GM23248 (cell line): ENCODE measurements at regions not wholly inside any gene's neighbourhood (a gene's known extent, or its start where the extent isn't known, plus 50 kb on each side); places are given as distances from the start of the nearest gene placed in this dataset.

Experiments used
- DNase-seq: peaks from one replicate; pipeline ENCODE4 v3.0.0-alpha.2; 2015
- H2AFZ ChIP-seq: fragments of 200-600 bp; sonication (generic); 2 replicates; pipeline ENCODE4 v1.6.1; 2016; ENCODE audit warnings: antibody characterized with exemption
- H3F3A ChIP-seq: fragments of 200-600 bp; sonication (generic); 2 replicates; pipeline ENCODE4 v1.6.1; 2016; ENCODE audit warnings: mild to moderate bottlenecking, antibody characterized with exemption, mixed run types; ENCODE audit not compliant: insufficient read depth
- H3K27ac ChIP-seq: fragments of 200-600 bp; sonication (generic); 2 replicates; pipeline ENCODE4 v1.5.1; 2016; ENCODE audit warnings: mild to moderate bottlenecking
- H3K27me3 ChIP-seq: fragments of 200-600 bp; sonication (generic); replicated peaks from 2 replicates; pipeline ENCODE4 v1.6.1; 2016; ENCODE audit warnings: mild to moderate bottlenecking; ENCODE audit not compliant: insufficient read depth
- H3K36me3 ChIP-seq: fragments of 200-600 bp; sonication (generic); 2 replicates; pipeline ENCODE4 v1.6.1; 2016; ENCODE audit warnings: low read depth, mild to moderate bottlenecking
- H3K4me1 ChIP-seq: fragments of 200-600 bp; sonication (generic); 2 replicates; pipeline ENCODE4 v1.6.1; 2016; ENCODE audit warnings: mild to moderate bottlenecking; ENCODE audit not compliant: insufficient read depth
- H3K4me2 ChIP-seq: fragments of 200-600 bp; sonication (generic); one replicate; pipeline ENCODE4 v1.6.1; 2016; ENCODE audit warnings: mild to moderate bottlenecking; ENCODE audit not compliant: unreplicated experiment
- H3K4me3 ChIP-seq: fragments of 200-600 bp; sonication (generic); 2 replicates; pipeline ENCODE4 v1.5.1; 2016; ENCODE audit warnings: mild to moderate bottlenecking
- H3K79me2 ChIP-seq: fragments of 200-600 bp; sonication (generic); 2 replicates; pipeline ENCODE4 v1.6.1; 2016; ENCODE audit warnings: mild to moderate bottlenecking; ENCODE audit not compliant: insufficient read depth
- H3K9ac ChIP-seq: fragments of 200-600 bp; sonication (generic); 2 replicates; pipeline ENCODE4 v1.6.1; 2016; ENCODE audit warnings: mild to moderate bottlenecking
- H3K9me2 ChIP-seq: fragments of 200-600 bp; sonication (generic); 2 replicates; pipeline ENCODE4 v1.6.1; 2016; ENCODE audit warnings: mixed run types, mild to moderate bottlenecking, moderate library complexity; ENCODE audit not compliant: insufficient read depth
- H3K9me3 ChIP-seq: fragments of 200-600 bp; sonication (generic); one replicate; pipeline ENCODE4 v1.6.1; 2017; ENCODE audit warnings: low read depth
- H4K20me1 ChIP-seq: fragments of 200-600 bp; sonication (generic); 2 replicates; pipeline ENCODE4 v1.6.0; 2016; ENCODE audit not compliant: insufficient read depth
- EZH2 ChIP-seq: fragments of 200-600 bp; sonication (generic); IDR thresholded peaks from 2 replicates; pipeline ENCODE4 v1.6.1; 2018; ENCODE audit warnings: antibody characterized with exemption, mild to moderate bottlenecking; ENCODE audit not compliant: insufficient read depth, poor library complexity, severe bottlenecking
- EZH2phosphoT487 ChIP-seq: fragments of 200-600 bp; sonication (generic); IDR thresholded peaks from 2 replicates; pipeline ENCODE4 v1.6.1; 2018; ENCODE audit warnings: antibody characterized with exemption, moderate library complexity, mild to moderate bottlenecking, low read depth; ENCODE audit not compliant: insufficient read depth
- WGBS, 2 experiments: methylation state at CpG; one replicate each; pipeline ENCODE4 v1.1.6; 2015 to 2017; ENCODE audit warnings: low lambda C conversion rate in 2 of 2, low coverage in 1 of 2; ENCODE audit errors: missing lambda C conversion rate in 2 of 2; 5-methylcytosine and 5-hydroxymethylcytosine counted together
- in situ Hi-C: fragments of 300-500 bp; cut with MboI; formaldehyde crosslinking; loops from 2 replicates; pipeline ENCODE4 v1.15.0; 2020

DNA sequence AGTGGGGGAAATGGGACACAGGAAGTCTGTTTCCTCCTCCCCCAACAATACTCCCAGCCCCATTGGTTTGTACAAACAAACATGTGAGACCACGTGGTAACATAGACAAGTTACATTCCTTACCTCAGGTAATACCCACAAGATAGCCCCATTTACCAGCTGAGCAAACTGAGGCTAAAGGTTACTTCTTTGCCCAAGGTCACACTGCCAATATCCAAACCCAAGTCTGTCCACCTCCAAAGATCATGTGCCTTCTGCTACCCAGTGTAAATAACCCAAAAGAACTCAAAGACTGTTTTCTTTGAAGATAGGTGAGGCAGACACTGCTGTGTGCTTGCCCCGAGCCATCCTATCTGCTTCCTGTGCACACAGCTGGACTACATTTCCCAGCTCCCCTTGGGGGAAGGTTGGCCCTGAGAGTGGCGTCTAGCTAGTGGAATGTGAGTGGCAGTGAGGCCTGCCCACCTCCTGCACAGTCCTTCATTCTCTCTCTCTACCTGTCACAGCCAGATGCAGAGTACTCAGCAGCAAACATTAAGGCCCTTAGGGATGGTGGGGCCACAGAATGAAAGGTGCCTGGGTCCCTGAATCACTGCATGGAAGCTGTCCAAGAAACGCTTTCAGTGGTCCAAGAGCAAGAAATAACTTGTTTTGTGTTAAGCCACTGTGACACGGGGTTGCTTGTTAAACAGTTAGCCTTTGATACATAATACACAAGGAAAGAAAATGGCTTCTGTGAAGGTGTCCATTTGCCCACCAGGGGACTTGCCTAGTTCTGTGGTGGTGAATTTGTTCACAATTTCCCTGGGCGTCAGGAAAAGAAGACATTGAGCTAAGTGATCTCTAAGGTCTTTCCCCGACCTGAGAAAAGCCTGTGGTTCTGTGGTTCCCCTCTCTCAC, 257.7 kb upstream of the NFE2L3 start:
- Histone ChIP-seq H3K4me1 (no peaks in the 10 kb centered on the region), H3K9me2 (no peaks in the 10 kb centered on the region), H4K20me1 (no peaks in the 10 kb centered on the region), H3K27ac (no peak overlapping the region), H3K9ac (no peak overlapping the region), H3K4me3 (no peak overlapping the region), H2AFZ (peak overlapping the region; percentile 91), H3K4me2 (no peak overlapping the region), H3K79me2 (no peaks in the 10 kb centered on the region), H3F3A (no peaks in the 10 kb centered on the region), H3K36me3 (no peaks in the 10 kb centered on the region), H3K27me3 (0 out of 2 replicates have a peak, but pooled peaks cover 3% of the 10 kb centered on the region), H3K9me3 (no peaks in the 10 kb centered on the region)
- in situ Hi-C loops, result loop anchor here (10.0 kb wide), 2 partner anchors 181 to 761 kb away; no protein-coding TSS in a partner anchor
- TF ChIP-seq EZH2, result no peak
- no peak for TF ChIP-seq EZH2phosphoT487
- 73 to 83% methylated on average over 7 of the region's 7 CpGs for WGBS, 2 experiments
- DNase-seq, result peak; percentile 11

DNA sequence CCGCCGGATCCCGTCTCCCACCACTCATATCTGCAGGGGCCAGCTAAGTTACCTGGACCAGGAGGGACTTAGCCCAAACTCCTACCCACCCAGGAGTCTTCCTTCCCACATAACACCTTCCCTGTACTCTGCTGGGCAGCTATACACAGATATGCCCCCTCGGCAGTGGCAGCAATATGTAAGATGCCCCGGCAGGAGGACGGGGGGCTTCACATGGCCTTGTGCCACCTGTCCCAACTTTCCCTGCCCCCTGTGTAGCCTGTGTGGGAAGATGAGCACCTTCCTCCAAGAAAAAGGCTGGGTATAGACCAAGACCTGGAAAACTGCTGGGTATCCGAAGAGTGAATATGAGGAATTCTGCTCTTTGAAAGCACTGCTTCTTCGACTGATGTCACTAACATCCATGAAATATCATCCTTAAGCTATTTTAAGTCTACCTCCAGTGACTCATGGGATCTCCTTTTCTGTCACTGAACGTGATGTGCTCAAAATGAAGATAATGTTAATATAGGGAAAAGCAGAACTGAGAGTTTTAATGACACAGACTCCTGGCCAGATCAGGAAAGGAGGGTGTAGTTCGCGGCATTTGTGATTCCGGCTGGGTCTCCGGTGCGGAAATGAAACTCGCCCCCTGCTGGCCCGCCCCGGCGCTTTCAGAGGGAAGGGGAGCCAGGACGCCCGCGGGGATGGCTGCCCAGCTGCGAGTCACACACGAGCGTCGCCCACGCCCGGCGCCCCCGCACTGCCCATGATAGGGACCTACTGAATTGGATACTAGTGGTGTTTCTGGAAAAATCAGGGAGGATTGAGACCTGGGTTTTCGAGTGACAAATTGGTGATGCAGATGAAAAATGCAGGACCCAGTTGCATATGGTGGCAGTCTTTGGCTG, 256.9 kb upstream of the NFE2L3 start:
- H3K79me2 ChIP-seq, result no peaks in the 10 kb centered on the region
- peak overlapping the region; percentile 80 for H3K4me2 ChIP-seq
- H3K27me3 ChIP-seq, result 0 out of 2 replicates have a peak, but pooled peaks cover 3% of the 10 kb centered on the region
- H3K9me2 ChIP-seq, result no peaks in the 10 kb centered on the region
- no peak for TF ChIP-seq EZH2phosphoT487
- H3F3A ChIP-seq, result no peaks in the 10 kb centered on the region
- no peaks in the 10 kb centered on the region for H3K9me3 ChIP-seq
- 34% methylated on average over 30 of the region's 30 CpGs for WGBS, 2 experiments
- H2AFZ ChIP-seq, result peak overlapping the region; percentile 75
- no peak overlapping the region for H3K9ac ChIP-seq
- DNase-seq, result peak; percentile 57
- H4K20me1 ChIP-seq, result no peaks in the 10 kb centered on the region
- in situ Hi-C loops, result loop anchor here (5.0 to 10.0 kb wide), 3 partner anchors 180 to 760 kb away; no protein-coding TSS in a partner anchor
- H3K27ac ChIP-seq, result no peak overlapping the region
- no peaks in the 10 kb centered on the region for H3K4me1 ChIP-seq
- H3K4me3 ChIP-seq, result peak overlapping the region; percentile 61
- no peaks in the 10 kb centered on the region for H3K36me3 ChIP-seq

DNA sequence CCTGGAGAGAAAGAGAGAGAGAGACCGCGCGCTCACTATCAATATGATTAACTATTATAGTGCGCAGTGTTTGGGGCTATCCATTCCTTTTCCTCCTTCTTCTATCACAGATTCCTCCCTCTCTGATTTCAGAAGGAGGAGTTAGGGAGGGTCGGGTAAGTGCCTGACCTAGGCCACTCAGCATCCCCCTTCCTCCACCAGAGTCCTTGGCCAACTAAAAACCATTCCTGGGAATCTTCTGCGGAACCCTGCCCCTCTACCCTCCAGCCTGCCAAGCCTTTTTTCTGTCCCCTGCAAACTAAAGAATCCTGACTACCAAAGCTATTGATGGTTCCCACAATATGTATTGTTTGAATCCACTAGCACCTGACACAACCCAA, 256.2 kb upstream of the NFE2L3 start:
- Histone ChIP-seq H3K9me3 (no peaks in the 10 kb centered on the region), H3K4me3 (no peak overlapping the region), H3K4me2 (peak overlapping the region; percentile 80), H4K20me1 (no peaks in the 10 kb centered on the region), H3K9ac (no peak overlapping the region), H3K27ac (no peak overlapping the region), H3K4me1 (no peaks in the 10 kb centered on the region), H3K36me3 (no peaks in the 10 kb centered on the region), H2AFZ (peak overlapping the region; percentile 75; the same call in 1 of the 2 replicates), H3K9me2 (no peaks in the 10 kb centered on the region), H3K79me2 (no peaks in the 10 kb centered on the region), H3K27me3 (no peaks in the 10 kb centered on the region), H3F3A (no peaks in the 10 kb centered on the region)
- in situ Hi-C loops, result loop anchor here (5.0 to 10.0 kb wide), 3 partner anchors 179 to 759 kb away; no protein-coding TSS in a partner anchor
- WGBS, 2 experiments, result 93 to 96% methylated on average over 6 of the region's 6 CpGs
- DNase-seq, result no peak
- no peak for TF ChIP-seq EZH2phosphoT487
- TF ChIP-seq EZH2, result no peak

DNA sequence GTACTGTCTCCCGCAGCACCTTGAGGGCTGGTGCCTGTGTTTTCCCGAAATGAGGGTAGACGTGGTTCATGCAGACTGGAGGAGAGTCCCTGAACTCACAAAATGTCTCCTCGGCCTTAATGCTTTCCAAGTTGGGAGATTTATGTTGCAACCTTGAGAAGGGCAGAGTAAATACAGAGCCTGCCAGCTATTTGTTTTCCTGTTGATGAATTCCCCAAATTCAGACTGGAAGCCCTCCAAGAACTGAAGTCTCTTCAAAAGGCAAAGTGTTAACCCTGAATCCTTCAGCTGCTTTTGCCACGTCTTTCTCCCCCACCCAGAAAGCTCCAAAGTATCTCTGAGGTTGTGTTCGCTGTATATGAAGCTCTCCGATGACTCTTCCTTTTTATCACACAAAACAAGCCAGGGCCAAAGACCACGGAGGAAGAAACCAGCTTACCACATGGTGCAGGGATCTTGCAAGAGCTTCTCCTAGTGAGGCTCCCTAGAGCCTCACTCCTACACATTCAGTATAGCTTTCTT, 254.7 kb upstream of the NFE2L3 start:
- Histone ChIP-seq H3K4me1 (no peaks in the 10 kb centered on the region), H3K36me3 (no peaks in the 10 kb centered on the region), H3K27me3 (no peaks in the 10 kb centered on the region), H3K79me2 (no peaks in the 10 kb centered on the region), H3K4me3 (no peak overlapping the region), H3K4me2 (no peak overlapping the region), H2AFZ (peak overlapping the region; percentile 32; the same call in 1 of the 2 replicates), H3K9me3 (no peaks in the 10 kb centered on the region), H3K27ac (no peak overlapping the region), H3K9ac (no peak overlapping the region), H3K9me2 (no peaks in the 10 kb centered on the region), H3F3A (no peaks in the 10 kb centered on the region), H4K20me1 (no peaks in the 10 kb centered on the region)
- WGBS, 2 experiments, result 51 to 58% methylated on average over 8 of the region's 8 CpGs
- DNase-seq, result peak; percentile 4
- in situ Hi-C loops, result loop anchor here (5.0 to 10.0 kb wide), 3 partner anchors 177 to 757 kb away; no protein-coding TSS in a partner anchor
- TF ChIP-seq EZH2 (no peak), EZH2phosphoT487 (no peak)
